LNCAP (cell line): ENCODE measurements at regions not wholly inside any gene's neighbourhood (a gene's known extent, or its start where the extent isn't known, plus 50 kb on each side); places are given as distances from the start of the nearest gene placed in this dataset.

Experiments used
- CTCF ChIP-seq: fragments of 450-650 bp; IDR thresholded peaks from 2 replicates; pipeline ENCODE4 v1.5.1; 2017; ENCODE audit warnings: mild to moderate bottlenecking

GRCh38 chr9:93731963-93732362 is 155.6 kb downstream of the PHF2 start:
- TF ChIP-seq CTCF, result no peak

DNA sequence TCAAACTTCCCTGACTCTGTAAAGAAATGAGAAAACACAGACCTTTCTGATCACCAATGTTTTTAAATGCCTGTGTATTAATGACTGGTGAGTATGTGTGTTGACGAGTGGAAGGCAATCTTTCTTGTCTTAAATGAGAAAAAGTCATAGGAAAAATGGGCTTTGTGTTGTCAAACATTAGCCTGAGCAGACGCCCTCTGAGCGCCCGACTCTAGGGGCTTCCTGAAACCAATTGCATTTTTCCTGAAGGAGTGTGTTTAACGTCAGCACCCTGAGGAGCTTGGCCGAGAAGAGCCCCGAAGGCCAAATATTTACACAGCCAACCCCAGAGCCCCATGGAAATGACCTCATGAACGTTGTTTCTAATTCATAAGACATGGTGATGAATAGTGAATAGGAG is 154.3 kb downstream of the PHF2 start:
- TF ChIP-seq CTCF, result no peak

- TF ChIP-seq CTCF, result no peak
Measured at GRCh38 chr9:93730217-93730616, 153.8 kb downstream of the PHF2 start.
